Liver (tissue), 8 donors: ENCODE measurements at regions not wholly inside any gene's neighbourhood (a gene's known extent, or its start where the extent isn't known, plus 50 kb on each side); places are given as distances from the start of the nearest gene placed in this dataset.

Experiments
- DNase-seq: peaks from one replicate; pipeline ENCODE4 v3.0.0-alpha.2; 2017; ENCODE audit warnings: low spot score
- H3K27ac ChIP-seq, 2 donors: one replicate each; pipeline ENCODE4 v1.7.0; 2013; ENCODE audit warnings: inconsistent platforms in 2 of 2, low read length in 2 of 2, control low read depth in 1 of 2, low read depth in 1 of 2, mild to moderate bottlenecking in 1 of 2
- H3K27me3 ChIP-seq, 4 donors: one replicate each; pipeline versions ENCODE4 v1.6.1 to v1.7.0; 2013; ENCODE audit warnings: low read length in 3 of 4, inconsistent platforms in 1 of 4, mild to moderate bottlenecking in 1 of 4, moderate library complexity in 1 of 4; ENCODE audit not compliant: control insufficient read depth in 4 of 4, insufficient read depth in 4 of 4
- H3K36me3 ChIP-seq, 4 donors: one replicate each; pipeline versions ENCODE4 v1.6.1 to v1.7.0; 2013; ENCODE audit warnings: low read length in 3 of 4, mild to moderate bottlenecking in 3 of 4, low read depth in 1 of 4, moderate library complexity in 1 of 4; ENCODE audit not compliant: control insufficient read depth in 4 of 4, insufficient read depth in 3 of 4
- H3K4me1 ChIP-seq, 4 donors: one replicate each; pipeline versions ENCODE4 v1.6.1 to v1.7.0; 2013; ENCODE audit warnings: low read length in 3 of 4, mild to moderate bottlenecking in 3 of 4, moderate library complexity in 1 of 4; ENCODE audit not compliant: control insufficient read depth in 4 of 4, insufficient read depth in 4 of 4
- H3K4me3 ChIP-seq, 3 donors: one replicate each; pipeline versions ENCODE4 v1.6.1 to v1.7.0; 2013; ENCODE audit warnings: low read length in 3 of 3, control low read depth in 1 of 3, low read depth in 1 of 3, mild to moderate bottlenecking in 1 of 3
- H3K9ac ChIP-seq, 2 donors: one replicate each; pipeline ENCODE4 v1.7.0; 2013; ENCODE audit warnings: low read length in 2 of 2, mild to moderate bottlenecking in 2 of 2, moderate library complexity in 2 of 2, control low read depth in 1 of 2, low read depth in 1 of 2
- H3K9me3 ChIP-seq, 4 donors: one replicate each; pipeline versions ENCODE4 v1.6.1 to v1.7.0; 2013; ENCODE audit warnings: low read length in 3 of 4; ENCODE audit not compliant: control insufficient read depth in 4 of 4
- EGR1 ChIP-seq, 2 donors: IDR thresholded peaks; 2 replicates each; pipeline ENCODE4 v1.6.1; 2016 to 2018; ENCODE audit warnings: antibody characterized with exemption in 2 of 2, low read depth in 2 of 2
- FOXA1 ChIP-seq: IDR thresholded peaks from 2 replicates; pipeline ENCODE4 v1.6.1; 2016; ENCODE audit warnings: antibody characterized with exemption
- FOXA2 ChIP-seq: IDR thresholded peaks from 2 replicates; pipeline ENCODE4 v1.6.1; 2016; ENCODE audit warnings: antibody characterized with exemption
- GABPA ChIP-seq, 2 donors: IDR thresholded peaks in 1 of 2; conservative IDR thresholded peaks in 1 of 2; 2 replicates each; pipeline ENCODE4 v1.6.1; 2016; ENCODE audit warnings: antibody characterized with exemption in 2 of 2, mild to moderate bottlenecking in 1 of 2, moderate library complexity in 1 of 2
- HNF4A ChIP-seq, 2 donors: conservative IDR thresholded peaks; 2 replicates each; pipeline ENCODE4 v1.6.1; 2016; ENCODE audit warnings: antibody characterized with exemption in 2 of 2, mild to moderate bottlenecking in 2 of 2
- HNF4G ChIP-seq: IDR thresholded peaks from 2 replicates; pipeline ENCODE4 v1.6.1; 2016; ENCODE audit warnings: antibody characterized with exemption
- JUND ChIP-seq, 2 donors: IDR thresholded peaks; 2 replicates each; pipeline ENCODE4 v1.6.1; 2016; ENCODE audit warnings: antibody characterized with exemption in 2 of 2
- NR2F2 ChIP-seq: IDR thresholded peaks from 2 replicates; pipeline ENCODE4 v1.6.1; 2016; ENCODE audit warnings: antibody characterized with exemption
- RAD21 ChIP-seq, 2 donors: IDR thresholded peaks; 2 replicates each; pipeline ENCODE4 v1.6.1; 2016; ENCODE audit warnings: antibody characterized with exemption in 2 of 2, mild to moderate bottlenecking in 2 of 2
- RXRA ChIP-seq, 2 donors: IDR thresholded peaks; 2 replicates each; pipeline ENCODE4 v1.6.1; 2017 to 2018; ENCODE audit warnings: antibody characterized with exemption in 2 of 2, mild to moderate bottlenecking in 1 of 2
- SP1 ChIP-seq: IDR thresholded peaks from 2 replicates; pipeline ENCODE4 v1.6.1; 2018; ENCODE audit warnings: antibody characterized with exemption, mild to moderate bottlenecking
- TAF1 ChIP-seq: conservative IDR thresholded peaks from 2 replicates; pipeline ENCODE4 v1.6.1; 2016; ENCODE audit warnings: antibody characterized with exemption, mild to moderate bottlenecking
- YY1 ChIP-seq: IDR thresholded peaks from 2 replicates; pipeline ENCODE4 v1.6.1; 2016; ENCODE audit warnings: antibody characterized with exemption, mild to moderate bottlenecking
- WGBS: extraction: QIAGEN DNeasy Blood & Tissue Kit; methylation state at CpG from one replicate; pipeline ENCODE4 v1.1.7; 2013; 5-methylcytosine and 5-hydroxymethylcytosine counted together
- TF ChIP-seq, protein P1 (sequence below): fragments of 150-350 bp; IDR thresholded peaks from 2 replicates; pipeline ENCODE4 v1.5.1; 2017; ENCODE audit warnings: improper control_type of control experiment, low read depth, low read length; ENCODE audit not compliant: missing input control
- TF ChIP-seq, protein P2 (sequence below): IDR thresholded peaks from 2 replicates; pipeline ENCODE4 v1.6.1; 2016; ENCODE audit warnings: antibody characterized with exemption
- TF ChIP-seq, protein P3 (sequence below): IDR thresholded peaks from 2 replicates; pipeline ENCODE4 v1.6.1; 2016; ENCODE audit warnings: antibody characterized with exemption
- donor health status: healthy.
- donor health status: healthy.
- donor health status: healthy.
- donor health status: healthy.
- donor health status: healthy.

DNA sequence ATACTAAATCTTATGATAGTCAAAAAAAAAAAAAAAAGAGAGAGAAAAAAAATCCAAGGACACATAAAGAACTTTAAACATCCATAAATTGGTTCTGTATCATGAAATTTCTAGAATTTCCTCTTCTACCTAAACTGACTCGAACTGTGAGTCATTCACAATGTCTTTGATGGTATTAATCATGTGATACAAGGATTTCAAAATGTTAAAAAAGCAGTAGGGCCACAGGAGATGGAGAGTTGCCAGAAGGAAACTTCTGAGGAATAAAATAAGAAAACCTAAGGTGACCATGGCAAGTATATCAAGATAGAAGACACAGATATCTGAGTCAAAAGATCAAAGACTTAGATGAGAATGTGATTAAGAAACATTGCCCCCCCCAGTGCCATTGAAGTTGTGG lies 1320.9 kb upstream of the FLRT2 start:
- H3K36me3 ChIP-seq = no peaks in the 10 kb centered on the region
- H3K9me3 ChIP-seq = peaks cover 0 to 2% (median 0%) of the 10 kb centered on the region in 4 donors
- no peak for DNase-seq
- no peak overlapping the region for H3K27ac ChIP-seq
- TF ChIP-seq, protein P1, sequence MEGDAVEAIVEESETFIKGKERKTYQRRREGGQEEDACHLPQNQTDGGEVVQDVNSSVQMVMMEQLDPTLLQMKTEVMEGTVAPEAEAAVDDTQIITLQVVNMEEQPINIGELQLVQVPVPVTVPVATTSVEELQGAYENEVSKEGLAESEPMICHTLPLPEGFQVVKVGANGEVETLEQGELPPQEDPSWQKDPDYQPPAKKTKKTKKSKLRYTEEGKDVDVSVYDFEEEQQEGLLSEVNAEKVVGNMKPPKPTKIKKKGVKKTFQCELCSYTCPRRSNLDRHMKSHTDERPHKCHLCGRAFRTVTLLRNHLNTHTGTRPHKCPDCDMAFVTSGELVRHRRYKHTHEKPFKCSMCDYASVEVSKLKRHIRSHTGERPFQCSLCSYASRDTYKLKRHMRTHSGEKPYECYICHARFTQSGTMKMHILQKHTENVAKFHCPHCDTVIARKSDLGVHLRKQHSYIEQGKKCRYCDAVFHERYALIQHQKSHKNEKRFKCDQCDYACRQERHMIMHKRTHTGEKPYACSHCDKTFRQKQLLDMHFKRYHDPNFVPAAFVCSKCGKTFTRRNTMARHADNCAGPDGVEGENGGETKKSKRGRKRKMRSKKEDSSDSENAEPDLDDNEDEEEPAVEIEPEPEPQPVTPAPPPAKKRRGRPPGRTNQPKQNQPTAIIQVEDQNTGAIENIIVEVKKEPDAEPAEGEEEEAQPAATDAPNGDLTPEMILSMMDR = no peak
- no peak for TF ChIP-seq HNF4A (conservative IDR thresholded peaks at IDR 0.05)
- TF ChIP-seq, protein P2, sequence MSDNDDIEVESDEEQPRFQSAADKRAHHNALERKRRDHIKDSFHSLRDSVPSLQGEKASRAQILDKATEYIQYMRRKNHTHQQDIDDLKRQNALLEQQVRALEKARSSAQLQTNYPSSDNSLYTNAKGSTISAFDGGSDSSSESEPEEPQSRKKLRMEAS = no peak
- TF ChIP-seq, protein P3, sequence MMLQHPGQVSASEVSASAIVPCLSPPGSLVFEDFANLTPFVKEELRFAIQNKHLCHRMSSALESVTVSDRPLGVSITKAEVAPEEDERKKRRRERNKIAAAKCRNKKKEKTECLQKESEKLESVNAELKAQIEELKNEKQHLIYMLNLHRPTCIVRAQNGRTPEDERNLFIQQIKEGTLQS = no peak
- no peak for TF ChIP-seq EGR1 (IDR thresholded peaks at IDR 0.05; ENCODE audit: low read depth in 2 of 2)
- no peak for TF ChIP-seq NR2F2
- TF ChIP-seq HNF4G = no peak
- no peak for TF ChIP-seq SP1
- TF ChIP-seq JUND (IDR thresholded peaks at IDR 0.05) = no peak
- TF ChIP-seq YY1 = no peak
- no peak for TF ChIP-seq RXRA (IDR thresholded peaks at IDR 0.05)
- TF ChIP-seq FOXA2 = no peak
- H3K4me3 ChIP-seq = no peak overlapping the region
- 32% methylated on average over 1 of the region's 1 CpG for WGBS
- no peak overlapping the region for H3K9ac ChIP-seq
- H3K27me3 ChIP-seq = no peaks in the 10 kb centered on the region
- H3K4me1 ChIP-seq = no peaks in the 10 kb centered on the region

DNA sequence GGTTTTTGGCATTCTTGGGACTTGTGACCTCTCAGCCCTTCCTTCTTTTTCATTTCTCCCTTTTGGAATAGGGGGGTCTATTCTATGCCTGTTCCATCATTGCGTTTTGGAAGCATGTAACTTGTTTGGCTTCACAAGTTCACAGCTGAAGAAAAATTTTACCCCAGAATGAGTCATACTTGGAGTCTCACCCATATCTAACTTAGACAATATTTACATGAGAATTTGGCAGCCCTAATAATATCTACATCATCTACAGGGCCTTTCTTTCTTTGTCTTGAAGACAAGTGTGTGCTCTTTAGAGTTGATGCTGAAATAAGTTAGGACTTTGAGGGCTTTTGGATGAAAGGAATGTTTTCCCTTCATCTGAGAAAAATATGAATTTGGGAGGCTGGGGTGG lies 1312.9 kb upstream of the FLRT2 start:
- TF ChIP-seq FOXA1 (no peak), HNF4G (no peak), SP1 (no peak), RAD21 (IDR thresholded peaks at IDR 0.05) (no peak), TAF1 (no peak), JUND (IDR thresholded peaks at IDR 0.05) (no peak), HNF4A (conservative IDR thresholded peaks at IDR 0.05) (no peak), GABPA (IDR thresholded peaks at IDR 0.05 in 1 of 2, conservative IDR thresholded peaks at IDR 0.05 in 1 of 2) (no peak)
- TF ChIP-seq, protein P2 = no peak
- TF ChIP-seq, protein P3 = no peak
- H3K27ac ChIP-seq = no peak overlapping the region

DNA sequence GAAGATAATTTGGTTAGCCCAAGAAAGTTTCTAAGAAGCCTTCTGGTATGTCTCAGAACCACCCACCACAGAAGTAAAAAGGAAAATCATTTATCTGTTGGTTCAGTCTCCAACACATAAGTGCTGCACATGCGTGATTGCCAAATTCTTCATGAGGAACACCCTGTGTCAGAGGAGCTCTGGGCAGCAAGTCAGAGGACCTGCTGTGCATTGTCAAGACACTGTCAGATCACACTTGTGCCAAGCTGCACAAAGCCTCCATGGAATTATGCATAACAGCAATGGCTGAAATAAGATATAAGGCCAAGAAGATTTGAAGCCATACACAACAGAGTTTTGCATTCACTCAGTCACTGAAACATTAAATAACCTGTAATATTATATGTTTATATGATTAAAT lies 1304.7 kb upstream of the FLRT2 start:
- WGBS = 76% methylated on average over 1 of the region's 1 CpG

More for the DNA sequence above, 1312.9 kb upstream of the FLRT2 start:
- H3K4me1 ChIP-seq = no peaks in the 10 kb centered on the region
- no peaks in the 10 kb centered on the region for H3K27me3 ChIP-seq
- H3K4me3 ChIP-seq = no peak overlapping the region
- H3K36me3 ChIP-seq = no peaks in the 10 kb centered on the region
- 72% methylated on average over 1 of the region's 1 CpG for WGBS
- H3K9me3 ChIP-seq = peaks cover 0 to 4% (median 2%) of the 10 kb centered on the region in 4 donors
- no peak for DNase-seq
- no peak overlapping the region for H3K9ac ChIP-seq

More for the DNA sequence above, 1304.7 kb upstream of the FLRT2 start:
- Histone ChIP-seq H3K36me3 (no peaks in the 10 kb centered on the region), H3K4me3 (no peak overlapping the region), H3K27me3 (no peaks in the 10 kb centered on the region), H3K4me1 (no peaks in the 10 kb centered on the region), H3K27ac (no peak overlapping the region), H3K9ac (no peak overlapping the region), H3K9me3 (peaks cover 0 to 1% (median 0%) of the 10 kb centered on the region in 4 donors)
- no peak for DNase-seq
- TF ChIP-seq RXRA (IDR thresholded peaks at IDR 0.05) (no peak), FOXA2 (no peak), HNF4A (conservative IDR thresholded peaks at IDR 0.05) (no peak), YY1 (no peak), GABPA (IDR thresholded peaks at IDR 0.05 in 1 of 2, conservative IDR thresholded peaks at IDR 0.05 in 1 of 2) (no peak), RAD21 (IDR thresholded peaks at IDR 0.05) (no peak), SP1 (no peak), TAF1 (no peak), HNF4G (no peak), NR2F2 (no peak)
- TF ChIP-seq, protein P1 = no peak
- TF ChIP-seq, protein P3 = no peak
- TF ChIP-seq, protein P2 = no peak
